Activated CD4-positive, alpha-beta T cell treated with anti-CD3 and anti-CD28 coated beads, Interleukin-2, amount 50 U/mL, for 1 hour (primary cell): ENCODE measurements at regions not wholly inside any gene's neighbourhood (a gene's known extent, or its start where the extent isn't known, plus 50 kb on each side); places are given as distances from the start of the nearest gene placed in this dataset.
"Not testable (repeated sequence)": the region's sequence is repeated elsewhere in the genome, so short reads cannot be mapped to it uniquely, and the experiment has no call there.

Source experiments
- DNase-seq: peaks from one replicate; pipeline ENCODE4 v3.0.0-alpha.2; 2020

GRCh38 chr13:48851707-48852106 lies 124.0 kb upstream of the FNDC3A start:
- no peak for DNase-seq

- DNase-seq: no peak
These were observed 122.6 kb upstream of the FNDC3A start for GRCh38 chr13:48852911-48853727.

GRCh38 chr13:48853728-48854102 lies 122.0 kb upstream of the FNDC3A start:
- DNase-seq: no peak

- DNase-seq: no peak
These were observed 118.1 kb upstream of the FNDC3A start for GRCh38 chr13:48857576-48857975.

GRCh38 chr13:48858122-48858902 lies 117.4 kb upstream of the FNDC3A start:
- no peak for DNase-seq

GRCh38 chr13:48859272-48860105 lies 116.2 kb upstream of the FNDC3A start:
- DNase-seq: no peak

GRCh38 chr13:48860364-48860763 lies 115.3 kb upstream of the FNDC3A start:
- no peak for DNase-seq

- no peak for DNase-seq
These were observed 113.1 kb upstream of the FNDC3A start for GRCh38 chr13:48862572-48862971.

- DNase-seq: no peak
These were observed 111.6 kb upstream of the FNDC3A start for GRCh38 chr13:48864100-48864499.

GRCh38 chr13:48866249-48866648 lies 109.5 kb upstream of the FNDC3A start:
- DNase-seq: no peak

GRCh38 chr13:48873081-48873480 lies 102.6 kb upstream of the FNDC3A start:
- no peak for DNase-seq

- no peak for DNase-seq
These were observed 102.1 kb upstream of the FNDC3A start for GRCh38 chr13:48873587-48873986.

GRCh38 chr13:48874165-48874564 lies 101.5 kb upstream of the FNDC3A start:
- DNase-seq: no peak

GRCh38 chr13:48875047-48875446 lies 100.7 kb upstream of the FNDC3A start:
- DNase-seq: no peak

- DNase-seq: no peak
These were observed 99.4 kb upstream of the FNDC3A start for GRCh38 chr13:48876289-48876688.

GRCh38 chr13:48879432-48879831 lies 96.3 kb upstream of the FNDC3A start:
- DNase-seq: no peak

- no peak for DNase-seq
These were observed 95.9 kb upstream of the FNDC3A start for GRCh38 chr13:48879854-48880253.

- not testable (repeated sequence) for DNase-seq
These were observed 91.9 kb upstream of the FNDC3A start for GRCh38 chr13:48883786-48884185.

GRCh38 chr13:48885027-48885395 lies 90.7 kb upstream of the FNDC3A start:
- no peak for DNase-seq

GRCh38 chr13:48888613-48889012 lies 87.1 kb upstream of the FNDC3A start:
- no peak for DNase-seq

- DNase-seq: no peak
These were observed 85.3 kb upstream of the FNDC3A start for GRCh38 chr13:48890391-48890790.

- DNase-seq: no peak
These were observed 84.1 kb upstream of the FNDC3A start for GRCh38 chr13:48891586-48891985.

- no peak for DNase-seq
These were observed 83.5 kb upstream of the FNDC3A start for GRCh38 chr13:48892053-48892687.
